ENCODE measurements at regions not wholly inside any gene's neighbourhood (a gene's known extent, or its start where the extent isn't known, plus 50 kb on each side); places are given as distances from the start of the nearest gene placed in this dataset.
"Not testable (repeated sequence)": the region's sequence is repeated elsewhere in the genome, so short reads cannot be mapped to it uniquely, and the experiment has no call there.

GRCh38 chr9:41783070-41783810 lies 346.0 kb downstream of the CNTNAP3B start:
- H3K27ac ChIP-seq (ENCODE audit: insufficient read depth, low read length); CTCF ChIA-PET; POLR2A ChIA-PET (ENCODE audit: unreplicated experiment); H4K8ac ChIP-seq (ENCODE audit: low read depth in 2 of 2, low read length in 2 of 2); H3K4me1 ChIP-seq (ENCODE audit: control insufficient read depth, insufficient read depth, low read length); DNase-seq; H2AFZ ChIP-seq (replicated peaks; ENCODE audit: low read length, poor library complexity); H4K20me1 ChIP-seq (ENCODE audit: insufficient read depth, low read length); H2AK5ac ChIP-seq (ENCODE audit: low read depth, low read length); H4K5ac ChIP-seq (ENCODE audit: low read depth, low read length); H2BK20ac ChIP-seq (ENCODE audit: low read depth, low read length); H3K4me3 ChIP-seq (ENCODE audit: insufficient read depth, low read depth, low read length); H2AK9ac ChIP-seq (replicated peaks; ENCODE audit: low read depth, low read length, poor library complexity); BruUV-seq (replicated peaks); H3K9me1 ChIP-seq (ENCODE audit: insufficient read depth, low read length); in situ Hi-C loops (cut with MboI; ENCODE audit: low sequenced_read_pairs); H3K4me2 ChIP-seq (ENCODE audit: low read depth, low read length); H4K91ac ChIP-seq (ENCODE audit: insufficient read depth, low read depth, low read length); dilution Hi-C loops (cut with HindIII; ENCODE audit: low sequenced_read_pairs, unreplicated experiment); H2BK15ac ChIP-seq (ENCODE audit: low read depth, low read length); H3K79me1 ChIP-seq (ENCODE audit: low read depth in 1 of 2, low read length in 2 of 2); H3K9ac ChIP-seq (ENCODE audit: low read depth, low read length); ATAC-seq (ENCODE audit: low read depth); H3K56ac ChIP-seq (ENCODE audit: extremely low read depth, insufficient read depth, low read length); H3K18ac ChIP-seq (ENCODE audit: low read depth, low read length); H3K14ac ChIP-seq (replicated peaks; ENCODE audit: low read depth, low read length); intact Hi-C loops (cut with micrococcal nuclease); H3K27me3 ChIP-seq (ENCODE audit: control insufficient read depth, insufficient read depth, low read length); H3K23ac ChIP-seq (ENCODE audit: low read depth, low read length); H3K9me3 ChIP-seq (ENCODE audit: control insufficient read depth, insufficient read depth, low read length); H3K4ac ChIP-seq (ENCODE audit: low read depth, low read length); H2BK120ac ChIP-seq (ENCODE audit: low read depth, low read length); H3K36me3 ChIP-seq (ENCODE audit: control insufficient read depth, insufficient read depth, low read length); H2BK5ac ChIP-seq (ENCODE audit: low read depth, low read length, poor library complexity, severe bottlenecking): not testable (repeated sequence)
- WGBS, 2 experiments (ENCODE audit: extremely low coverage in 2 of 2, insufficient read length in 1 of 2) = no CpG with 5 or more reads among the region's 29 CpGs

GRCh38 chr9:41781899-41782298 lies 347.3 kb downstream of the CNTNAP3B start:
- dilution Hi-C loops (cut with HindIII; ENCODE audit: low sequenced_read_pairs, unreplicated experiment); ATAC-seq (ENCODE audit: low read depth); CTCF ChIA-PET: not testable (repeated sequence)

More at GRCh38 chr9:41781899-41782298, 347.3 kb downstream of the CNTNAP3B start:
- H2BK120ac ChIP-seq (ENCODE audit: low read depth, low read length); DNase-seq; H4K20me1 ChIP-seq (ENCODE audit: insufficient read depth, low read length); H4K5ac ChIP-seq (ENCODE audit: low read depth, low read length); H2BK20ac ChIP-seq (ENCODE audit: low read depth, low read length); H3K9ac ChIP-seq (ENCODE audit: low read depth, low read length); H3K4me3 ChIP-seq (ENCODE audit: insufficient read depth, low read depth, low read length); H3K14ac ChIP-seq (replicated peaks; ENCODE audit: low read depth, low read length); in situ Hi-C loops (cut with MboI; ENCODE audit: low sequenced_read_pairs); H3K36me3 ChIP-seq (ENCODE audit: control insufficient read depth, insufficient read depth, low read length); BruUV-seq (replicated peaks); H3K79me1 ChIP-seq (ENCODE audit: low read depth in 1 of 2, low read length in 2 of 2); H3K9me3 ChIP-seq (ENCODE audit: control insufficient read depth, insufficient read depth, low read length); H2AK5ac ChIP-seq (ENCODE audit: low read depth, low read length); H3K9me1 ChIP-seq (ENCODE audit: insufficient read depth, low read length); POLR2A ChIA-PET (ENCODE audit: unreplicated experiment); H3K4me2 ChIP-seq (ENCODE audit: low read depth, low read length); H3K56ac ChIP-seq (ENCODE audit: extremely low read depth, insufficient read depth, low read length); intact Hi-C loops (cut with micrococcal nuclease); H4K8ac ChIP-seq (ENCODE audit: low read depth in 2 of 2, low read length in 2 of 2); H3K27me3 ChIP-seq (ENCODE audit: control insufficient read depth, insufficient read depth, low read length); H3K4ac ChIP-seq (ENCODE audit: low read depth, low read length); H2AK9ac ChIP-seq (replicated peaks; ENCODE audit: low read depth, low read length, poor library complexity); H2BK5ac ChIP-seq (ENCODE audit: low read depth, low read length, poor library complexity, severe bottlenecking); H2AFZ ChIP-seq (replicated peaks; ENCODE audit: low read length, poor library complexity); H3K18ac ChIP-seq (ENCODE audit: low read depth, low read length); H3K4me1 ChIP-seq (ENCODE audit: control insufficient read depth, insufficient read depth, low read length); H3K23ac ChIP-seq (ENCODE audit: low read depth, low read length); H4K91ac ChIP-seq (ENCODE audit: insufficient read depth, low read depth, low read length); H3K27ac ChIP-seq (ENCODE audit: insufficient read depth, low read length); H2BK15ac ChIP-seq (ENCODE audit: low read depth, low read length): not testable (repeated sequence)
- 92 to 100% methylated on average over 1 to 2 of the region's 2 CpGs for WGBS, 2 experiments (ENCODE audit: extremely low coverage in 2 of 2, insufficient read length in 1 of 2)
